ENCODE measurements at regions not wholly inside any gene's neighbourhood (a gene's known extent, or its start where the extent isn't known, plus 50 kb on each side); places are given as distances from the start of the nearest gene placed in this dataset.
A peak's percentile ranks its signal among the peaks of the same experiment; 100 is the strongest.

GRCh38 chr15:39269821-39270220 is 311.1 kb upstream of the THBS1 start:
- H3K4me1 ChIP-seq (ENCODE audit: insufficient read depth, low read length) = peaks cover 43% of the 10 kb centered on the region

GRCh38 chr15:39270221-39270855 is 310.5 kb upstream of the THBS1 start:
- H3K36me3 ChIP-seq (ENCODE audit: insufficient read depth, low read length) = no peaks in the 10 kb centered on the region
- H3K79me2 ChIP-seq (ENCODE audit: insufficient read depth, low read length) = no peaks in the 10 kb centered on the region
- no peak overlapping the region for H2AFZ ChIP-seq (ENCODE audit: low read length)
- no peaks in the 10 kb centered on the region for H3K9me3 ChIP-seq (ENCODE audit: low read depth, low read length)
- H4K20me1 ChIP-seq (ENCODE audit: insufficient read depth, low read length) = no peaks in the 10 kb centered on the region
- no peak overlapping the region for H3K4me3 ChIP-seq (ENCODE audit: insufficient read depth, low read length)
- H3K4me2 ChIP-seq (ENCODE audit: insufficient read depth, low read length) = peak overlapping the region; percentile 54
- no peak for TF ChIP-seq CTCF (IDR thresholded peaks at IDR 0.05; ENCODE audit: extremely low read depth, low read depth, low read length)
- peaks cover 39% of the 10 kb centered on the region for H3K4me1 ChIP-seq (ENCODE audit: insufficient read depth, low read length)
- peak overlapping the region; percentile 98 for H3K27ac ChIP-seq (ENCODE audit: low read depth, low read length)
- no peaks in the 10 kb centered on the region for H3K27me3 ChIP-seq (ENCODE audit: insufficient read depth, low read length)
- peak; percentile 80 for DNase-seq (ENCODE audit: insufficient read length, low spot score, missing footprints)

More at GRCh38 chr15:39269821-39270220, 311.1 kb upstream of the THBS1 start:
- DNase-seq (ENCODE audit: insufficient read length, low spot score, missing footprints) = no peak
- Histone ChIP-seq H3K4me2 (ENCODE audit: insufficient read depth, low read length) (no peak overlapping the region), H4K20me1 (ENCODE audit: insufficient read depth, low read length) (no peaks in the 10 kb centered on the region), H3K79me2 (ENCODE audit: insufficient read depth, low read length) (no peaks in the 10 kb centered on the region), H3K27me3 (ENCODE audit: insufficient read depth, low read length) (no peaks in the 10 kb centered on the region), H3K27ac (ENCODE audit: low read depth, low read length) (peak overlapping the region; percentile 98), H3K4me3 (ENCODE audit: insufficient read depth, low read length) (no peak overlapping the region), H3K36me3 (ENCODE audit: insufficient read depth, low read length) (no peaks in the 10 kb centered on the region), H3K9me3 (ENCODE audit: low read depth, low read length) (no peaks in the 10 kb centered on the region), H2AFZ (ENCODE audit: low read length) (no peak overlapping the region)
- TF ChIP-seq CTCF (IDR thresholded peaks at IDR 0.05; ENCODE audit: extremely low read depth, low read depth, low read length) = no peak

GRCh38 chr15:39270934-39271333 is 309.9 kb upstream of the THBS1 start:
- DNase-seq (ENCODE audit: insufficient read length, low spot score, missing footprints) = peak; percentile 73
- H3K79me2 ChIP-seq (ENCODE audit: insufficient read depth, low read length) = no peaks in the 10 kb centered on the region
- no peak for TF ChIP-seq CTCF (IDR thresholded peaks at IDR 0.05; ENCODE audit: extremely low read depth, low read depth, low read length)
- H3K4me3 ChIP-seq (ENCODE audit: insufficient read depth, low read length) = no peak overlapping the region
- no peaks in the 10 kb centered on the region for H3K9me3 ChIP-seq (ENCODE audit: low read depth, low read length)
- peak overlapping the region; percentile 98 for H3K27ac ChIP-seq (ENCODE audit: low read depth, low read length)
- H3K36me3 ChIP-seq (ENCODE audit: insufficient read depth, low read length) = no peaks in the 10 kb centered on the region
- peak overlapping the region; percentile 54 for H3K4me2 ChIP-seq (ENCODE audit: insufficient read depth, low read length)
- no peaks in the 10 kb centered on the region for H4K20me1 ChIP-seq (ENCODE audit: insufficient read depth, low read length)
- peaks cover 38% of the 10 kb centered on the region for H3K4me1 ChIP-seq (ENCODE audit: insufficient read depth, low read length)
- H2AFZ ChIP-seq (ENCODE audit: low read length) = no peak overlapping the region
- no peaks in the 10 kb centered on the region for H3K27me3 ChIP-seq (ENCODE audit: insufficient read depth, low read length)

GRCh38 chr15:39272901-39273300 is 308.0 kb upstream of the THBS1 start:
- H4K20me1 ChIP-seq (ENCODE audit: insufficient read depth, low read length) = no peaks in the 10 kb centered on the region
- no peak for DNase-seq (ENCODE audit: insufficient read length, low spot score, missing footprints)
- H3K9me3 ChIP-seq (ENCODE audit: low read depth, low read length) = no peaks in the 10 kb centered on the region
- H3K27me3 ChIP-seq (ENCODE audit: insufficient read depth, low read length) = no peaks in the 10 kb centered on the region
- H3K4me3 ChIP-seq (ENCODE audit: insufficient read depth, low read length) = no peak overlapping the region
- no peaks in the 10 kb centered on the region for H3K79me2 ChIP-seq (ENCODE audit: insufficient read depth, low read length)
- H2AFZ ChIP-seq (ENCODE audit: low read length) = no peak overlapping the region
- no peak for TF ChIP-seq CTCF (IDR thresholded peaks at IDR 0.05; ENCODE audit: extremely low read depth, low read depth, low read length)
- peaks cover 45% of the 10 kb centered on the region for H3K4me1 ChIP-seq (ENCODE audit: insufficient read depth, low read length)
- no peaks in the 10 kb centered on the region for H3K36me3 ChIP-seq (ENCODE audit: insufficient read depth, low read length)
- peak overlapping the region; percentile 98 for H3K27ac ChIP-seq (ENCODE audit: low read depth, low read length)
- no peak overlapping the region for H3K4me2 ChIP-seq (ENCODE audit: insufficient read depth, low read length)

Measured in osteoblast (primary cell).